Renal cortical epithelial cell (primary cell): ENCODE measurements at regions not wholly inside any gene's neighbourhood (a gene's known extent, or its start where the extent isn't known, plus 50 kb on each side); places are given as distances from the start of the nearest gene placed in this dataset.

Experiments
- DNase-seq: peaks from one replicate; pipeline ENCODE4 v3.0.0-alpha.2; 2011; ENCODE audit warnings: low read depth

DNA sequence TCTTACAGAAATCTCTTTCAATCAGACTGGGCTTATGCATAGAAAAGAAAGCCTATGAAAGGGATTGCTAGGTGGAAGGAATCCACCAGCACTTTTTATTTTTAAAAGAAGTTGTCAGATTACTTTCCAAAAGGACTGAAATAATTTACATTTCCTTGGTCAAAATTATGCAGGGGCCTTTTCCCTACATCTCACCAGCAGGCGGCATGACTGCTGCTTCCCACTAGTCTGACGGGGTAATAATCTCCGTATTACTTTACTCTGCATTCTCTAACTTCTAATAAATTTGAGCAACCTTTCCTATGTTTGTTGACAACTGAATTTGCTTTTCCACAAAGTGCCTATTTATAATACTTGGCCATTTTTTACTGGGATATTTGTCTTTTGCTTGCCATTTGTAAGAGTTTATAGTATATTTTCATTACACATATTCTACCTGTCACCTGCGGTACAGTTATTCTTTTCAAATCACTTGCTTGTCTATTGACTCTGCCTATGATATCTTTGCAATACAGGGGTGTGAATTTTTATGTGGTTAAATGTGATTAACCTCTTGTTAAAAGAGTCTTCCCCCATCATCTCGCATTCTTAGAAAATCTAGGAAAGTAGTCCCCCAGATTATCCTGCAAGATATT, 51.9 kb upstream of the USP47 start:
- no peak for DNase-seq

DNA sequence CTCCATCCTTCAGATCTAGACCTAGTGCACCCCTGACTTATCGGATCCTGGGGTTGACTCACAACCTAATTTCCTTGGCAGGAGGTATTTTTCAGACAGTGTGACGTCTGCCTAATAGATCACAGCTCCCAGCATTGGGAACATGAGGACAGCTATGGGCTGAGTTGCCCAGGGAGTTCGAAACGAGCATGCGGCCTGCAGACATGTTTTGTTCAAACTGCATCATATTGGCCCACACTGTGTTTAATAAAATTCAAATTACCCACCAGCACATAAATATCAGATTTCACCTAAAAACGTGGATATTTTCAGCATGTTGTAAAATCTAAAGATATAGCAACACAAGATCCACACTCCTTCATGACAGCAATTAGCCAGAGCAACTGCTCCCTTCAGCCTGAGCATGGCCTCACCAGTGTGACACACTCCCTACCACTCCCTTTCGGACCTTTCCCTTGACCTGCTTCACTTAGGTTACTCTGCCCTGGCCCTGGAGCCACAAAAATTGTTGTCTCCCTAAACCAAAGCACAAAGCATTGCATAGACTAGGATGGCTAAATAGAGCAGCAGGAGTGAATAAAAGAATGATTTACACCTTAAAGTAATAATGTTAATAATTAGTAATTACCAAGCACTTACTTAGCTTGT, 53.6 kb upstream of the USP47 start:
- DNase-seq, result no peak

DNA sequence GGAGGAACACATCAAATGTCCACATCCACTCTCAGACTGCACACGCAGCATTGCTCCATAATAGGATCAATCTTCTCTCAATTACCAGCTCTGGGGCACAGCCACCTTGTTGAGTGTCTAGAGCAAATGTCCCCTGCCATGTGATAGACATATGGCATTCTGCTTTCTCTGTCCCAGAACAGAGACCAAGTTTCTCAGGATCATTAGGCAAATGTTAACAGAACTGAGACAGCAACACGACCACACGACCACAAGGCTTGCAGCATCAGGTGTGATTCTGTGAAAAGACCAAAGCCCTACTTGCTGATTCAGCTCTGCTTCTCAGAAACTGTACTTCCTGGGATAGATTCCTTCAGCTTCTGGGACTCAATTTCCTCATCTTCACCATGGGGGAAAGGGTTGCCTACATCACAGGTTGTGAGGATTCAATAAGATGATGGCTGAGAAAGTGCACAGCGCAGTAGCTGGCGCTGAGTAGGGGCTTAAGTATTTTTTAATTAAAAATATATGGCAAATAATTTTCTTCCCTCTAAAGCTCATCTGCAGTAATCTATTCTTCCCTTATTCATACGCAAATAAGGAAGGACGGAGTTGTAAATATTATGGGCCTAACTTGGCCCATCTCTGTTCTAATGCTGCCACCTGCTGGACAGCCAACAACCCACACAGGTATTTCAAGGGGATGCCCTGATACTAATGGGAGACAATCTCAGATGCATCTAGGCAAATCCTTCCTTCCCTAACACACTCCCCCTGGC, 54.3 kb upstream of the USP47 start:
- DNase-seq, result peak; percentile 41

DNA sequence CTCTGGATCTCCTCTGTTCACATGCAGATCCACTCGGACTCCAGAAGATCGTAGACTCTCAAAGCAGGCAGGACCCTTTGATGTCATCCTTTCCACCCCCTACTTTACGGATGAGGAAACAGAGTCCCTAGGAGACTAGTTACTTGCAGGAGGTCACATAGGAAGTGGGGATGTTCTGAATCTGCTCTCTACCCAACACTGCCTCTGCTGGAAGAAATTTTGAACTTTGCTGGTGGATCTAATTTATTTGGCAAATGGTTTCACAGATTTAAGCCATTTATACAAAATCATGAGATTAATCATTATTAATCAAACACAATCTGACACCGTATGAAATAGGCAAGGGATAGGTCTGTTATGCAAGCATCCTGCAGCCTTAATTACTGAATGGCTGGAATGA, 55.0 kb upstream of the USP47 start:
- DNase-seq, result peak; percentile 48

DNA sequence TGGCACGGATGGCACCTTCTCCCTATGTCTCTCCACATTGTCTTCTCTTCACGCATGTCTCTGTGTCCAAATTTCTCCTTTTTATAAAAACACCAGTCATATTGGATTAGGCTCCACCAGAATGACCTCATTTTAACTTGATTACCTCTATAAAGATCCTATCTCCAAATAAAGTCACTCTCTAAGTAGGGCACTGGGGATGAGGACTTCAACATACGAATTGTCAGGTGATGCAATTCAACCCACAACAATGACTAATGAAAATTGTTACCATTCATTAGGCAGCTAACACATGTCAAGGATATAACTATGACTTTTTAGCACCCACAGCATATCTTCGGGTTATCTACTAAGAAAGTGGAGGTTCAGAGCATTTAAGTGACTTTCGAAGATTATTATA, 55.5 kb upstream of the USP47 start:
- peak; percentile 14 for DNase-seq

DNA sequence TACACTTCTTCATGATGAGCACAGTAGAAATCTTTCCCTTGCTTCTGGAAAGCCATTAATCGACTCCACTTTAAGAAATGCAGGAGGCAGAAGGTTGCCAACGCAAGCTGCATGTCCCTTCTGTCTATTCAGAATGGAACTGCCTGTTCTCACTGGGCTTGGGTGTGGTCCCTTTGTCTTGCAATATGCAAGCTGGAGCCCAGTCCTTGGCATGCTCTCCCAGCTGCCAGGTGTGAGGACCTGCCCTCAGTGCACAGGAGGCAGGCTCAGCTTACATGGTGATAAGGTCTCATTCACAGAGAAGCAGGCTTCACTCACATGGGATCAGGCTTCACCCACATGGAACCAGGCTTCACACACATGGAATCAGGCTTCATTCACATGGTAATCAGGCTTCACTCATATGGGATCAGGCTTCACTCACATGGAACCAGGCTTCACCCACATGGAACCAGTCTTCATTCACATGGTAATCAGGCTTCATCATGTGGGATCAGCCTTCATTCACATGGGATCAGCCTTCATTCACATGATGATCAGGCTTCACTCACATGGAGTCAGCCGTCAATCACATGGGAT, 59.2 kb upstream of the USP47 start:
- DNase-seq, result no peak

DNA sequence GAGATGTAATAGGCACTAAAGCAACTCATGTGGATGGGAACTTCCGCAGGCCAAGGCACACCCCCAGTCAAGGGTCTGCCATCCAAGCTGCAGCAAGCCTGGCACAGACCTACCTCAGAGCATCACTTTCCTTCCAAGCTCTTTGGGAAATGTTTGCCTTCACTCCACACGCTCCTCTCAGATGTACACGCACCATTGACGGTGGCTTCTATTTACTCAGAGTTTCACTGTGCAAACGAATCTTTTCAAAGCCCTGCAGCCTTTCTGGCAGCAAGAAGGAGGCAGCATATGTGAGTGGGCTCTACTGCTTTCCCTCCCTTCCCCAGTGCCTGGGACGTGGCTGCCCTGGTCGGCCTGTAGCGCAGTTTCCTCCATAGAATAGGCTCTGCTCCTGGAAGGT, 60.9 kb upstream of the USP47 start:
- DNase-seq, result no peak

DNA sequence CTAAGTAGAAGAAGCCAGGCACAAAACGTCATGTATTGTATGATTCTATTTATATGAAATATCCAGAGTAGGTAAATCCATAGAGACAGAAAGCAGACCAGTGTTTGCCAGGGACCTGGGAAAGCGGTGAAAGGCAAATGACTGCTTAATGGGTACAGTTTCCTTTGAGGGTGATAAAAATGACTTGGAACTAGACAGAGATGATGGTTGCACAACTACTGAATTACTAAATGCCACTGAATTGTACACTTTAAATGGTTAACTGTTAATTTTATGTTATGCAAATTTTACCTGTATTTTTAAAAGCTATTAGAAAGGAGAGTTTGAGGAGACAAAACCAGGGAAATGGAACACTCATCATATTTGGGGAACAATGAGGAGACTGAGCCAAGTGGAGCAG, 61.8 kb upstream of the USP47 start:
- no peak for DNase-seq

DNA sequence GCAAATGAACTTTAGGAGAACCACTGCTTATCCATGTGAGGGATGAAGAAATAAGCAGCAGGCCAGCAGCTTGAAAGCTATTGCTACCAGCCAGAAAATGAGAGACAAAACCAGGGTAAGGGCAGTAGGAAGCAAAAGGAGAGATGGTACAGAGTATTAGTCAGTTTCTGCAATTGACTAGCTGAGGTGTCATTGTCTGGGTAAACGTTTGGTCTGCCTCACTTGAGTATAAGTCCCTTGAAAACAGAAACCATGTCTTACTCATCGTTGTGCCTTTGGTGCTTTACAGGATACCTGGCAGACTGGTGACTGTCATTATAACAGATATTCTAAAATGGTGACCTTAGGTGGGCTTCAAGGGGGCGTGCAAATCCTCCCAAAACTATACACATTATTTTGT, 63.9 kb upstream of the USP47 start:
- no peak for DNase-seq

DNA sequence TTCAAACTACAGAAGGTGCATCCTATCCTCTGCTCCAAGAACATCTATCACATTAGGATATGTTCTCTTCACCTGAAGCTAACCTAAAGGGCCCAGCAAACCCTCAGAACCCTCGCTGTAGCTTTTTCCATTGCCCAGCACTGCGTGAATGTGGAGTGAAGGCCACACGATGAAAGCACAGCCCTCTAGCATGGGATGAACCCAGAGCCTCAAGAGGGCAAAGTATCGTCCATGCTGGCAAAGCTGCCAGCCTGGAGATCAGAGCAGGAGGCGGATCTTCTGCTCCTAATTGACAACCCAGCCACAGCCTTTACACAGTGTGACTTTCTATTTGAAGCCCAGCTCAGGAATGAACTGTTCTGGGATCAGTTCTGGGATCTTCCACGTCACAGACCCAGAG, 65.1 kb upstream of the USP47 start:
- no peak for DNase-seq

DNA sequence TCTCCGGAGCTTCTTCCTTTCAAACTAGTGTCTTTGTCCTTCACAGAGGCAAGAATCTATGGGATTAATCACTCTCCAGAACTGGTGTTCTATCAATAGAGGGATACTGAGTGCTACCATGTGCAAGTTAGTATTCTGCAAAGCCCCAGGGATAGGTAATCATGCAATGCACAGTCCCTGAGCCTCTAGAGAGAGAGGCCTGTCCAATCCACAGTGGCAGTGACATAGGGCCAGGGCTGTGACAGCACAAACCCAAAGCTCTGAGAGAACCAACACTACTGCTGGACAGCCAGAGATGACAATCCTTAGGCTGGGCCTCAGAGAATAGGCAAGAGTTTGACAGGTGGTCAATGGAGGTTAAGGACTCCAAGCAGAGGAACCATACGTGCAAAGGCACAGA, 66.8 kb upstream of the USP47 start:
- no peak for DNase-seq

DNA sequence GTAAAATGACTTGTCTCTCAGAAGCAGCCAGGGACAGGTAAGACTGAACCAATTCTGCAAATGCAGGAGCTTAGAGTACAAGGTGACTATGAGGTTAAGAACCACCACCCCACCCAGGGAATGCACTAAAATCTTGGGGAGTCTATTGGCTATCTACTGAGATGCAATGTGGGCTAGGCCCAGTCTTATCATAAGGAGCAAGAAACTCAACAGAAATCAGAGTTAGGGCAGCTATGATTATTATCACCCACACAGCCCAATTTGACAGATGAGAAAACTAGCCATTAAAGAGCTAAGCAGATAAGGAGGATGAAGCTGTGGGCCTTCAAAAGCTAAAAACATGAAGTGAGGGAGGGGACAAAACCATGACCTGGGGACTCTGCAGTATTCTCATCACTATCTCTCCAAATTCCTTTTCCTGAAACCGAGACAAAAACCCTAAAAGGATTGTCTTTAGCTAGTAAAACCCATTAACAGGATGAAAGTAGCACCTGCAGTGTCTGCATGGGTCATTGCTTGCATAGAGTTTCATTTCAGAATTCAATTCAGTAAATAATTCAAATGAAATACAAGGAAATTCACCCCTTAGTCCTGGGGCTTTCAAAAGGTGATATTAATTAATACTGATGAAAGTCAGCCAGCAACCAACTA, 68.8 kb upstream of the USP47 start:
- no peak for DNase-seq

DNA sequence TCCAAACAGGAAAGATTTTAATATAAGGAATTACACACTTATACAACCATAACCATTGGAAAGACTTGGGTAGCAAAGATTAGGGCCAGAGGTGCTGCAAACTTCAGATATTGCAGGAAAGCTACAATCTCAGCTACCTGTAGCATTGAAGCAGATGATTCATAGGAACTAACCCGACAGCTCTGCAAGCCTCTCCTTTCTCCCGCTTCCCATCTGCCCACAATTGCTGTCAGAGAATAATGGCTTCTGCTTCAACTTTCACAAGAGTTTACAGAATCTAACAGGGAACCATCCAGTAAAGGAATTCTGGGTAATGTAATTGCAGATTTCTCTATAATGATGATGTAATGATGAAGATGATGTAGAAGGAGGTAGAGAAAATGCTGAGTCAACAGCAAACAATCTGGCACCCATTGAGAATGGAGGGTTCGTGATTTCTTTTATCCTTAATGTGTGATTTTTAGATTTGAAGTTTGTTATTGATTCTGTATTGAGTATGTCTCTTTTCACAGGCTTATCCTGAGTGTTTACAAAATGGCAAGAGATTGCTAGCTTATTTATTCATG, 70.8 kb upstream of the USP47 start:
- DNase-seq, result no peak

DNA sequence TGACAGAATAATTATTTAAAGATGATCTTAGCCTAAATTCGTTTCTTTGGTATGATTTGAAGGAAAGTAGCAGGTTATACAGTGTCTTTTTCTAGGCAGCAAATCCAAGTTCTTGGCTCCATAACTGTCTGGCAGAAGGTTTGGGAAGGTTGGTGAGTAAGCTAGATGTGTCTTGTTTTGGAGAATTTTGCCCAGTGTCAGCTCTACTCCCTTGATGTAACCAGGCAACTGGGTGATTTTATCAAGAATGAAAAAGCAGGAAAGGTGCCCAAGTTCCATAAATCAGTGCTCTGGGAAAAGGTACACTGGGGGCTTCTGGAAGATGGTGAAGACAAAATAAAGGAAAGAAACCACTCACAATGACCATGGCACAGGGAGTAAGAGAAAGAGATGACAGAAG, 71.5 kb upstream of the USP47 start:
- DNase-seq, result no peak

DNA sequence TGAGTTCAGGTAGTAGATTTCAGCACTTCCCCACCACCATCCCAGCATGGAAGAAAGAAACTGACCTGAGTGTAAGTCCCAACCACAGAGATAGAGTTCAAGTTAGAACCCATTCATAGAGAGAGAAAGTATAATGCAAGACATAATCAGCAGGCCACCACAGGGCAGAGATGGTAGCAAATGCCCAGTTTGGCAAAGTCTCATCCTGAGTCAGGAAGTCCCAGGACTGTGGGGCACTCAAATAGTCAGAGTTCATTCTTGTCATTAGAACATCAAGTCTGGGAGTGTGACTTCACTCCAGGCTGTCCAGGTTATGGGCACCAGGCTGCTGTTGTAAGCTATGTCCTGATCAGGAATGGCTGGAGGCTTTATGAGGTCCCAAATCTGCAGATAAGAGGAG, 72.0 kb upstream of the USP47 start:
- no peak for DNase-seq

DNA sequence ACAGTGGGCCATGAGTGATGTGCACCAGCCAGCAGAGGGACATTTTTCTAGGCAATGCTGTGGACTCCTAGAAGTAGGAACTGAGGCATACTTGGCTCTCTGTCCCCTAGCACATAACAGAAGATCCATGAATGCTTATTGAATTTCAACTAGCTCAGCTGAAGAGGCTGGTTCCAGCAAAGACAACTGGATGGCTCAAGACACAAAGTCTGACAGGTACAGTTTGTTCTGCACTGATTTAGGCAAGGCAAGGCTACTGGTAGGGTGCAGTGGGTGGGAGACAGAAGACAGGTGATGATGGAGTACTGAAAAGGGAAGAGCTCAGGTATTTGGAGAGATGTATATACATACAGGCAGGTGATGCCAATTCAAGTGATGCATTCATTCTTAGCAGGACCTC, 72.4 kb upstream of the USP47 start:
- DNase-seq, result no peak

DNA sequence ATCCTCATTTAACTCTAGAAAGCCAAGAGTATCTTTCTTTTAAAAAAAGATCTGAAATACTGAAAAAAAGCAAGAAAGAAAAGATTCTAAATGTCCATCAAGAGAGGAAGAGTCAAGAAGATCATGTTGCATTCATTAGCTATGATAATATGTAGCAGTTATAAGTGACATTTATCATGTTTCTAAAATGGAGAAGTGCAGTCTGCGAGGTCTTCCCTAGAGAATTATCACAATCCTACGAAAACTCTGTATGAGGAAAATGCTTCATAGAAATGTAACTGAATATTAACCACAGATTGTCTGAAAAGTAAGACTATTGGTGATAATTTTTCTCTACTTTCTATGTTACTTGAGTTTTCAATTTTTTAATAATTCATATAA, 77.4 kb upstream of the USP47 start:
- no peak for DNase-seq

DNA sequence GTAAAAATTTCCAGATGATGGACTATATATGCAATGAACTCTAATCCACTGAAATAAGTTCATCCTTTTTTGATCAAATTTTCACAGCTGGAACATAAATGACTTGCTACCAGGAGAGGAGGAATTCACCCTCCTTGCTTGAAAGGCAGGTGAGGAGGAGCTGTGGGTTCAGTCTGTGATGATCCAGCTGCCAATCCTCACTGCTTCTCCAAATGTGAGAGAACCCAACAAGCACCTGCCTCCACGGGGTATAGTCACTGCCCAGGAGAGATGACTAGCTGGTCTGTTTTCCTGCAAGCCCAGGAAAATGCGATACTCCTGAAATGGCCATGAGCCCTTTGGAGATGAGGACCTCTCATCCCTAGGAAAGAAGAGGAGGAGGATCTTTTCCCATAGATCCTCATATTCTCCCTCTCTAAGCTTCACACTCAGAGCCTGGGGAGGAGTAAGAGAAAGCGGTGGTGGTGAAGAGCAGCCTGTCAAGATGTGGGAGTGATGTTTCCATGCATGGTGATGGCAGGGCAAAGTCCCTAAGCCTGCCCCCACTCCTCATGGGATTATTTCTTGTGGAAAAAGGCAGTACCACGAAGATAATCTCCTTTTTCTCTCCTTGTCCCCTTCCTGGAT, 77.9 kb upstream of the USP47 start:
- no peak for DNase-seq

DNA sequence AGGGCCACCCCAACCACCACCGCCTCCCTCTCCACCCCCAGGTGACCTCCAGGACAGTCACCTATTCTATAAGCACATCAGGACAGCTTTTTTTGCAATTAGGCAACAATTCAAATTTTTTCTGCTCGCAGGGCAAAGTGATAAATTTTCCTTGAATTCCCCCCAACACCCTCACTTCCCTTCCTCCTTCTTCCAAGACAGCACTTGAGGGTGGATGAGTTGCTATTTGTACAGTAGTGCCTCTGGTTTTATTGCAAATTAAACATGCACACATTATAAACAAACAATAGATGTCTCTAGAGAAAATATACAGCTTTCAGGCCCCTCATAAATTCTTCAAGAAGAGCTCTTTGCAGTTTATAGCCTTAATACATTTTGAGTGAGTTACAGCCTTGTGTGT, 80.9 kb upstream of the USP47 start:
- DNase-seq, result no peak

DNA sequence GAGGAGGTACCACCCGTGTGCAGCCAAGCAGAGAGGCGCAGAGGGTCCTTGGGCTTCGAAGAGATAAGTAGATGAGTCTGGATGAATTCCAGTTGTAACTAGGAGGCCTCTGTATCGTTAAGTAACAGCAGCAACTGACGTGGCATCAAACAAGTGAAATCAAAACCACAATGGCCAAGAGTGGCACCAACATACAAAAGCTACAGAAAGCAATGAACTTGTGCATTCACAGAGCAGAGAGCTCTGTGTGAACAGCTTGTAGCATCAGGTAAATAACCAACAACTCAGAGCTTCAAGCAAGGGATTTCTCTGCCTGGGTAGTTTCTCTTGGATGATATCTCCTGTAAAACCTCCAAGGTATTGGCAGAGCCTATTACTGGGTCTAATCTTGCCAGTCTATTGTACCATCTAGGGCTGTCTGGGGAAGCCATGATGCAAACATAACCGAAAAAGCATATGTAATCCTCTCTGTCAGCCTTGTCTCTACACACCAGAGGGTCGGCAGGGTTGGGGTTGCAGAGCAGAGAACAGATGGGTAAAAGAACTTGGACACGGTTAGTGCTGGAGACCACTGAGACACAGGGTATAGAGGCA, 83.1 kb upstream of the USP47 start:
- no peak for DNase-seq

DNA sequence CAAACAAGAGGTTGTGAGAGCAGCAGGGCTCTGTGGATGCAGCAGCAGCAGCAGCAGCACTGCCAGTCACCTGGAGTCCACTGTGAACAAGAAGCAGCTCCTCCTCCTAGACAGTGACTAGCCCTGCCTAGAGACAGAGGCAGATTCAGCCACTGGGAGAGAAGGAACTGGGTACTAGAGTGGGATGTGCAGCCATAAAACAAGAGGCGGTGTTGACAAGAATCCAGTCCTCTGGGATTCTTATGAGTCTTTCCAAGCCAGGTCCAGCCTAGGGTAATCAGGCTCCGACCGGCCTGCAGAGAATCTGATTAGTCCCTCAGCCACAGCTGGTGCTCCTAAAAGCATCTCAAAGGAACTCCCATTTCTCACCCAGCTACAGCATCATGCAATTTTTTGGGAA, 83.9 kb upstream of the USP47 start:
- DNase-seq, result no peak
